T-helper 1 cell treated with Interleukin-12 subunit alpha and Interleukin-12 subunit beta and Interleukin-4 antibody, amounts not matched to agents 30 ng/mL and 1 ng/mL, for 36 hours (primary cell): ENCODE measurements at regions not wholly inside any gene's neighbourhood (a gene's known extent, or its start where the extent isn't known, plus 50 kb on each side); places are given as distances from the start of the nearest gene placed in this dataset.

Source experiments
- intact Hi-C: fragments of 100-400 bp; cut with micrococcal nuclease; formaldehyde crosslinking; loops from one replicate; pipeline ENCODE4 v1.15.1; 2024

DNA sequence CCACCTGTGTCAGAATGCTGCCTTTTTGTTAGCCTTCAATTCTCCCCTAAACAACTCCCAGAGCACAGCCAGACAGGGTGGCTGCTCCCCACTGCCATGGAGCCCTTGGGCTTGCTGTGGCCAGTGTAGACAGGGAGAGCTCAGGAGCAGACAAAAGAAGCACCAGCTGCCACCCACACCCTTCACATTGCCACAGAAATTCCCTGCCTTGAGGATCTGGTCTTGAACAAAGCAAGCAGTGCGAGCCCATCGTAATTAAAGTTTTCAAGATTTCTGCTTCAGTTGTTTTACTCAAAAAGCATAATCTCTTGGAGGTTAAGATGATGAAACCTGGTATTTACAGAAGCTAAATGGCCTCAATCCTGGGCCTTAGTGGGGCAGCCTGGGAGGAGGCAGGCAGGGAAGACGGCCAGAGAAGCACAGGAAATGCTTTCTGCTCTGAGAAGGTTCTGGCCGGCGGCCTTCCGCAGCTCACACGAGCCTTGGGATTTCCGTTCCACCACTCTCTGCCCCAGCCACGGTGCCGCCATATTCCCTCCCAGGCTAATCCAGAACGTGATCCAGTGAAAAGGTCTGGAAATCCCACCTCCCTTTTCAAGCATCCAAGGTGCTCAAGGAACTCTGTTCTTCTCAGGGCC is 535.2 kb downstream of the BCL11B start:
- intact Hi-C loops: no loop called here

DNA sequence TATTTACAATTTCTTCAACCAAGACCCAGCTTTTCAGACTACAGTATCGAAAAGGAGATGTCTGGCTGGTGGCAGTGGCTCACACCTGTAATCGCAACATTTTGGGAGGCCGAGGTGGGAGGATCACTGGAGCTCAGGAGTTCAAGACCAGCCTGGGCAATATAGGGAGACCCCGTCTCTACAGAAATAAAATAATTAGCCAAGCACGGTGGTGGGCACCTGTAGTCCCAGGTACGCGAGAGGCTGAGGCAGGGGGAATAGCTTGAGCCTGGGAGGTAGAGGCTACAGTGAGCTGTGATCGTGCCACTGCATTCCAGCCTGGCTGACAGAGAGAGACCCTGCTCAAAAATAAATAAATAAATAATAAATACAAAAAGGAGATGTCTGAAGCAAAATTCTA is 530.5 kb downstream of the BCL11B start:
- intact Hi-C loops: no loop called here

DNA sequence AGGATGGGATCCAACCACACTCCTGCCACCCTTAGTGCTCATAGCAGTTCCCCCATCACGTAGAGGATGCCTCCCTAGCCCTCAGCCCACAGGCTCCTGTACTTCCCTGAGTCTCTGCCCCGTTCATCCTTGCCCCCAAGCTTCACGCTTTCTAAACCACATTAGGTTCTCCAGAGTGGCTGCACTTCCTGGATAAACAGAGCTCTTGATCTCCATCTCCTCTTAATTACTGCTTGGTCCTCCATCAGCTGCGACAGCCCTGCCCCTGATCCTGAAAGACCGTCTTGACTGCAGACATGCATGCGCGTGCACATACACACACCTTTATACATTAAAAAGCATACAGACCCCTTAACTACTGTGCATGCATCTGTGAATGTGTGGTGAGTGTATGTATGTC is 530.0 kb downstream of the BCL11B start:
- intact Hi-C loops: no loop called here

DNA sequence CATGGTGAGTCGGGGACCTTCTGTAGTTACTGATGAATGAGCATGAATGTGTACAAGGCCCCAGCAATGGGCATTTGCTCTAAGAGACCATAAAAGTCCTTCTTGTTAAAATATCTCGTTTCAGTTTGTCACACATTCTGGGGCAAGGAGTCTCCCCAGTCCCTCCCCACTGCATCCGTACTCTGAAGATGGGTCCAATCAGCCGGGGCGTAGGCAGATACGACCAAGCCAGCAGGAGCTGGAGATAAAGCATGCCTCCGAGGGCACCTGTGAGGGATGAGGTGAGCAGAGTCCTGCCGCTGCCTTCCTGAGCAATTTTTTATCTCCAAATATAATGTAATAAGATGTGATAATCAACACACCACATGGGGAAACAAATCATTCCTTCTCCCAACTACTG is 528.5 kb downstream of the BCL11B start:
- intact Hi-C loops: no loop called here

DNA sequence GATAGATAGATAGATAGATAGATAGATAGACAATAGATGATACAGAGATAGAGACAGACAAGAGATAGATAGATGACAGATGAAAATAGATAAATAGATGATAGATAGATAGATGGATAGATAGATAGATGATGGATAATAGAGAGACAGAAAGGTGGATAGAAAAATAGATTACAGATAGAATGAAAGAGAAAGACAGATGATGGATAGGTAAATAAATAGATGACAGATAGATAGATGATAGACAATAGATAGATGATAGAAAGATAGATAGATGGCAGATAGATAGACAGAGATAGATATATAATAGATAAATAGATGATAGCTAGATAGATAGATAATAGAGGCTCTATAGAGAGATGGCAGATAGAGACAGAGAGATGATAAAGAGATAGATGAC is 523.0 kb downstream of the BCL11B start:
- intact Hi-C loops: no loop called here

DNA sequence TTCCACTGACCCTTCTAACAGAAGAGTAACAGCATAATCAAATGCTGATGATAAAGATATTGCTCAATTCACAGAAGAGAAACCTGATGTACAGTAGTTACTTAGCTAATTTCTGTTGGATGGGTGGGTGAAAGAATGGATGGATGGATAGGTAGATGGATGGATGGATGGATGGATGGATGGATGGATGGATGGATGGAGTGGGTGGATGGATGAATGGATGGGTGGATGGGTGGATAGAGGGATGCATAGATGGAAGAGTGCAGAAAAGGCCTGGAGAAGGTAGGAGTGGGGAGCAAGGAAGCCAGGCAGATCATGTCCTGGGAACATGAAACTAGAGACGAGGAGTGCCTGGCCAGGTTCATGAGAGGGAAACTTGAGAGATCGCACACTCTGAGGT is 520.9 kb downstream of the BCL11B start:
- intact Hi-C loops: no loop called here

DNA sequence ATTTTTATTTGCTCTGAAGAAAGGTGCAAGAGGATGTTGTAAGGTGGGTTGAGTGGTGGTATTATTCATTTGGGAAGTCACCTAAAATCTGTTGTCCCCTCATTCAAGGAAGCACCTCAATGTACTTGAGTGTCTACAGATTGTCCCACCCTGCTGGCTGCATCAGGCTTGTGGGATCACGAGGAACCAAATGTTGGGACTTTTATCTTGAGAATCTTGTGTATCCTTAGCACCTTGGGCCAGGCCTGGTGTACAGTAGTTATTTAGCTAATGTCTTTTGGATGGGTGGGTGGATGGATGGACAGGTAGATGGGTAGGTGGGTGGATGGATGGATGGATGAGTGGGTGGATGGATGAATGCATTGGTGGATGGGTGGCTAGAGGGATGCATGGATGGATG is 519.3 kb downstream of the BCL11B start:
- intact Hi-C loops: no loop called here

DNA sequence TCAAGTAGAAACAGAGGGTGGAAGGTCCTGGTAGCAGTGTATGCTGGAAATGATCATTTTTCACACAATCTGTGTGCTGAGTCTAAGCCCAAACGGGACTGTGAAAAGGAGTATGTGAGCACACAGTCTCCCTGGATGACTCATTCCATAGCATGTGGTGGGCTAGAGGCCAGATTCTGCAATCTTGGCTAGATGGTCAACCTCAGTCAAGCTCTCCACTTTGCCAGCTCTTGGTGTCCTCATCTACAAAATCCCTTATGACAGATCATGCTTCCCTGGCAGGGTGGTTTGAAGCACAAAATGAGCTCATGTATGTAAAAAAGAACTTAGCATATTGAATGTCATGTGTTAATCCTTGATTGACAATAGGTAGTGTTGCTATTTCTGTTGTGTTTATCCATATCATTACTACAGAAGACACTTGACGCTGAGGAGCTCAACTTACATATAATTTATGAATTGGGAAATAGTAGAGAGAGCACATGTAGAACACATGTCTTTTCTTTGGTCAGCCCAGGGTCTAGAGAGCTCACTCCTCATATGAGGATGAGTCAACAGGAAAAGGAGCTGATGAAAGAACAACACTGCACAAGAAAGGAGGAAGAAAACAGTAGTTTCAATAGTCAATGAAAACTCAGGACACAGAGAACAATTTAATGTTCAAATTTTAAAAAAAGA is 517.5 kb downstream of the BCL11B start:
- intact Hi-C loops: no loop called here

DNA sequence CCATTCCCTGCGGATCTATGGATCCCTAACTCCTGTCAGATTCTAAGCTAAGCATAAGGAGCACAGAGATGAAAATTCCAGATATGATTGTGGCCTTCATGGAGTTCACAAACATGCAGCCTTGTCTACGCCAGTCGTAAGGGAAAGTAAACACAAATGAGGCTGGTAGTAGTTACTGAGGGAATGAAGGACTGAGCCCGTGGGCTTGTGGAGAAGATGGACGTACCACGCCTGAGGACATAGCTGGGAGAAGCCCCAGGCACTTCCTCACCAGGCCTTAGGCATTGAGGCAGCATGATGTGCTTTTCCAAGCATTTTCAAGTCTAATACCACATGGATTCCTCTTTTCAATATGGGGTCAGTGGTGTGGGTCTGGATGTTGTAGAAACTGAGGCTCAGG is 515.2 kb downstream of the BCL11B start:
- intact Hi-C loops: no loop called here

DNA sequence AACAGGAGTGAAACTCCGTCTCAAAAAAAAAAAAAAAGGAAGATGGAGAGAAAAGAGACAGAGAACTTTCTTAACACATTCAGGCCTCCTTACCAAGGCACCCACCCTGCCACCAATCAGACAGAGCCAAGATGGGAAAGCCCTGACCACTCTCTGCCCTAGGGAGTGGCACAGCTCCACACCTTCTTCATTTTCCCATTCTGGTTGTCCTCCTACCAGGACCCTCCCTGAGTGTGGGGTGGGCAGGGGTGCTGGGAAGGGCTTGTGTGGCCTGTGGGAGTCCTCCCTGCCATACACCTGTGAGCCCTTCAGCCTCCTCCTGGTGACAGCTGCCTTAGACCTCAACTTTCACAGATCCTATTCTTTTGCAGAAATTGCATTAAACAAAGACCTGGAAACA is 513.6 kb downstream of the BCL11B start:
- intact Hi-C loops: no loop called here

DNA sequence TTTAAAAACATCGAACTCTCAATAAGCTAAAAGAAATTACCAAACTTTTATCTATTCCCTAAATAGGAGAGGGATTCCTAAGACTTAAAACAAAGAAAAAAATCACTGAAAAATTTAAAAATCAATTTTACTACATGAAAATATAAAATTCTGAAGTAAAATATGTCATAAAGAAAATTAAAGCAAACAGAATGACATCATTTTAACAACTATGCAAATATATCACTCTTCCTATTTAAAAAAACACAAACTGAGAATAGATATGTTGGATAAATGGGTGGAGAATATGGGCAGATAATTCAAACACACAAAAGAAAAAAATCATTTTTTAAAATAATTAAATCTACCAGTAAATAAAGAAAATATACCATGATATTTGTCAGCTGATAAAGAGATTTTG is 510.0 kb downstream of the BCL11B start:
- intact Hi-C loops: no loop called here

DNA sequence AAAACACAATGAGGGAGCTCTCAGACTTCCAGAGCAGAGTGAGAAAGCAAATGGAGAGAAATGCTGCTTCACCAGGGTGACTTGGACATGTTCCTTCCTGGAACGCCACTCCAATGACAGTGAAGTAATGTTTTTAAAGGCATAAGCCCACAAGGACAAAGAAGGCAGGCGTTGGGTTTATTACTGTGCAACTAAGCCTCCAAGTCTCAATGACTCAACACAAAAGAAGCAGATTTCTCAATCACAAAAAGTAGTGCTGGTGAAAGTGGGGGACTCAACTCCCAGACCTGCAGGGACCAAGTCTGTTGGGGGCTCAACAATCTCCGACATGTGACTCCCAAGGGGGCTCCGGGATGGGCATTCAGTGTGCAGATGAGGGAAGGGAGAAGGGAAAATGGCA is 505.2 kb downstream of the BCL11B start:
- intact Hi-C loops: no loop called here

DNA sequence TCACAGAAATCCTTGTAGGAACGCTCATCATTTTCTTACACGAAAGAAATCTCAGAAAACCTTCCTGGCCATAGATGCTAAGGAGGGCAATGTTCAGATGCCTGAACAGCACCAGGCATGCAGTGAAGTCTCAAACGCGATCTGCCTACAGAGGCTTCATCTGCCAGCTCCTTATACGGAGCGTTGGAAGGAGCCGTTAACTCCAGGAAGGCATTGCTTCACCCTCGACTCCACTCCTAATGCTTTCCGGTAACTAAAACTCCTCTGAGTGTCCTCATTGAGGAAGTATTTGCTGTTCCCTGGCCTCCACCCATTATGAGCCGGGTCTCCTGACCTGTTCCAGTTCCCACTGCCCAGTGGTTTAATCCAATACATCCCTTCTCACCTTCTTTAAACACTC is 502.7 kb downstream of the BCL11B start:
- intact Hi-C loops: no loop called here

DNA sequence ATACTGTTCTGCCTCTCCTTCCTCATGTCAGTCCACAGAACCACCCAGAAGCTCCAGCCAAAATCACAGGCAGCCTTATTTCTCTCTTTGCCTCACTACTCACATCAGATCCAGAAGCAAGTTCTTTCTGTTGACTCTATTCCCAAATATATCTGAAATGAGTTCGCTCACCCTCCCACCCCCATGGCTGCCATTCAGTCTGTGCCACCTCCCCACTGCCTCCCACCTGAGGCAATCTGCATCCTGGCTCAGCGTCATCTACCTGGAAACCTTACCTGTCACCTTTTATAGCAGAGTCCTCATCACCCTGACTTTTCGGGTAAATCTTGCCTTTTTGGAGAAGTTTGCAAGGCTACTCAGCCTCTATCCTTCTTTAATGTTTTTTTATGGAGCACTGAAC is 501.8 kb downstream of the BCL11B start:
- intact Hi-C loops: no loop called here

DNA sequence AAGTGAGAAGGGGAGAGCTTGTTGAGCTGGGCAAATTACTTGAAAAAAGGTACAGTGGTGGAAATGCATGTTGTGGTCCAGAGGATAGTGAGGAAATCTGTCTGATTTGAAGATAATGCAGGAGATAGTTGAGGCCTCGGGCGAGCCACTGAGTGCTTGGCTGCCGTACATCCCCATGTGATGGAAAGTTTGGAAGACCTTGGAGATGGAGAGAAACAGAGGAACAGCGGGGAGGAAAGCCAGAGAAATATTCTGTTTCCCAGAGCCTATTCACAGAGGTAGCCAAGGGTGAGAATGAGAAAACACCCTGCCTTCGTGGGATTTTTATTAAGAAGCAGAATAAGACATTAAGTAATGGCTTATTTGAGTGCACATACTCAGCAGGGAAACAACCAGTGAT is 498.2 kb downstream of the BCL11B start:
- intact Hi-C loops: no loop called here

DNA sequence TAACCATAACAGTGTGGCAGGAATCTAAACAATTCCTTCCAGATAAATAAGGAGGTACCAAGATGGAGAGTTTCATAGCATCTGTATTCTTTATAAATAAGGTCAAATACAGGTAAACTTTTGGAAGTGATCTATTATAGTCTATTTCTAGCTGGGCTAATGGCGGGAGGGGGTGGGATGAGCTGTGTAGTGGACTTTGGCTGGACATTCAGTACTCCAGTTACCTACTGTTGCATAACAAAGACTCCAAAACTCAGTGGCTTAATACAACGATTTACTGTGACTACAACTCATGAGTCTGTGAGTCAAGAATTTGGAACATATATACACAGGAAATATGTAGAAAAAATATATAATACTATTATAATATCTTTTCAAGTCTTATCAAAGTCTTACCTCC is 496.1 kb downstream of the BCL11B start:
- intact Hi-C loops: no loop called here

DNA sequence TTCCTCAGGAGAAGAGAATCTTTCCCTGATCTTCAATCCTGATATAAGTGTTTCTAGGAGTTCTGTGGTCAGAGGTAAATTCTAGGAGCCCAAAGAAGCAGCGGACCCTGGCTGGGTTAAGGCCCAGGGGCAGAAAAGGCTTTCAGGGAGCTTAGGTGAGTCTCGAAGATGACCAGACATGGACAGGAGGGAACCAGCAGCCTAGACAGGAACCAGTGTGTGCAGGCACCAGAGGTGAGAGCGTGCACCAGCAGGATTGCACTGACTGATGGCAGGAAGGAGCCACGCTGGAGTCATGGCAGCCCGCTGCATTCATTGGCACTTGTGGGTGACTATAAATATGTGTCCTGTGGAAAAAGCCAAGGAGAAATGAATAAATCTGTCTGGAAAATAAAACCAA is 489.9 kb downstream of the BCL11B start:
- intact Hi-C loops: no loop called here

DNA sequence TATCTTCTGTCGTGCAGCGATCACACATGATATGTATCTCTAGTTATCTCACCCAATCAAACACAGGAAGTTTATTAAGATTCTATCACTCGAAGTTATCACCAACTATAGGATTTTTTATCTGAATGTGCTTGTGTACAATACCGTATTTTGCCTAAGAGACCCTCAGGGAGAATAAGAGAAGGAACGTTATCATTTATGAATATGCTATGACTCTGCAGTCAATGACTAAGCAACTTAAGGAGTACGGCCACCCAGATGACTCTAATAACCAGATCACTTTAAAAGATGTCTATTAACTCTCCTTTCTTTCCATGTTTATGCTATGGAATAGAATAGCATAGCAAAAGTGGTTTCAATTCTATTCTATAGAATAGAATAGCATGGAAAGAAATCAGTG is 486.4 kb downstream of the BCL11B start:
- intact Hi-C loops: no loop called here

DNA sequence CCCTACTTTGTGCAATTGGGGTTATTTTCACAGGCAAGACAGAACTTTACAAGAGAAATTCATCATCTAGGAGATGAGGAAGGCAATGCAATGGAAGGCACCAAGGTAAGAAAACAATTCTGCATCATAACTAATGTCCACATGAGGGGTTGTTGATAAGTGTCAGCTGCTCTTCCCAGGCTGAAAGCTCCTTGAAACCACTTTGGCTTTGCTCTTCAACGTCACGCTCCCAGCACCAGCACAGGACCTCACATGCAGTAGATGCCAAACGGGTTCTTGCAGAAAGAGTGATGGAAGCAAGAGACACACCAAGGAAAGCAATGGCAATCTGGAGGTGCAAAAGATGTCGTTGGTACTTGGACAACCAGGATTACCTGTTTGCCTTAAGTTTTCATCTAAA is 485.5 kb downstream of the BCL11B start:
- intact Hi-C loops: no loop called here

DNA sequence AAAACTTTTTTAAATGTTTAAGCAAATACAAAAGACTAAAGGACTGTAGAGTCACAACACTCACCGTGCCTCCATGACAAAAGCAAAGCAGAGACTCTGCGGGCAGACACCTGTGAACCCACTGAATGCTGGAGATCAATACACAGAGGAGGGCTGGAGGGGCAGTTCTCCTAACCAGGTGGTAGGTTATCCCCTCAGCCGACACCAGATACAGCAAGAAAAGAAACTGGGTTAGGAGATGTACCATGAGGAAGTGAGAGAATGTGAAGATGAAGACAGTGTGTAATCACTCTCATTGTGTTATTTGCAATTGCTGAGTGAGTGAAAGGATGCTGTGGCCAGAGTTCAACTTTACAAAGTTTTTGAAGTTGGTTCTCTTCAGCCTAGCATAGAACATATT is 480.3 kb downstream of the BCL11B start:
- intact Hi-C loops: no loop called here

DNA sequence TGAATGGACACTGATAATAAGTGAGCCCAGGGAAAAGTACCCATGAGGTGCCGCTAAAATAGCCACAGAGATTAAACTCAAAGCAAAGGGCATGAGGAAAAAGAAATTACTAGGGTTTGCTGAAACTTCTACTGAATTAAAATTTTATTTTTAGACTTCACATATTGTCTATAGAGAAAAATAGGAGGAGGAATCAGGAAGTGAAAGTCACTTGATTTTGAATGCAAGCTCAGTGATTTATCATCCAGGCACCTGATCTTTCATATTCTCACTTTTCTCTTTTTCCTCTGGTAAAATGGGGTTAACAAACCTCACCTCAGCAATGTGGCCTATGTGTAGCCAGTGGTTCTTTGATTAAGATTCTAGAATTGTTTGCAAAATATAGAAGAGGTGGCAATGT is 479.8 kb downstream of the BCL11B start:
- intact Hi-C loops: no loop called here

DNA sequence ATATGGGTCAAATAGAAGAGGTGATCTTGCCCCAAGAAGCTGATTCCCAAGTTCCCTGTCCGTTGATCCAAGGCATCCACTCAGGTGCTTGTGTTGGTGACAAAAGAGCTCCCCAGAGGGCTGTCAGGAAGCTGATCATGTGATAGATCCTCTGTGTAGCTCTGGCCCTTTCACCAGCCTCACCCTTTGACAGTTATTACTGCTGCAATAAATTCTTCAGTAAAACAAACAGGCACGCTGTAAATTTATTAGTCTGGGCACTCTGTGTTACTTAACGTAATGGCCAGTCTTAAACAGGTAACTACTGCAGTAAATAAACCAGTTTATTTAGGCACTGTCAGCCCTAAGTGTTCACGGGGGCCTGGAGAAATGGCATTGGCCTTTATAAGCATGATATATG is 473.9 kb downstream of the BCL11B start:
- intact Hi-C loops: no loop called here

DNA sequence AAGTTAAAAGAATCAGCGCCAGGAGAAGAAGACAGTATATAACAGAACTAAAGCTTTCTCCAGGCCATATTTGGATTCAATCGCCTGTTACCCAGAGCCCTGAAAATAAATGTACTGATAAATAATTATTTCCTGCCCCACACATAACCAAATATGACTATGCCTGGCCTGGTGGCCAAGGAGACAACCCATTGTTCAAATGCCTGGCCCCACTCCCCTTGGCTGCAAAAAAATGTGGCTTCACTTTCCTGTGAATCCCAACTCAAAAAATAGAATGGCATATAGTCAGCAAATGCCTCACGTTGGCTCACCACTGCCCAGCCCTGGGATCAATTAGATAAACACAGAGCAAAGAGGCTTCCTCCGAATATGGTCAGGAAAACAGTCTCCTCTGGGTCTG is 472.1 kb downstream of the BCL11B start:
- intact Hi-C loops: no loop called here

DNA sequence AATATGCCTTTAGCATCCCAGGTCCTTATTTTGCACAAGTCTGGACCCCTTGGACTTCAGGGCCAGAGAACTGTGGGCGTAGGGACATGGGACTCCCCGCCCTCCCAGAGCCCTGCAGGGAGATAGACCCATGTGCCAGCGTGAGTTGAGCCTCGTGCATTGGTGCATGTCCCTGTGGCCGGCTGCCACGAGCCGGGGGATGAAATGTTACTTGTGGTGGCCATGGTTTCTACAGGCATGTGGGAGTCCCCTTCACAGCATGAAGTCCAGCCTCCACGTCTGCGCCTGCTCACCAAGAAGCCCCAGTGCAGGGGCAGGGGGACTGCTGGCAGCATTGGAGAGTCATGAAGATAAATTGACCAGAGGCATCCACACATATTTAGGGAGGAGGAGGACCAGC is 470.0 kb downstream of the BCL11B start:
- intact Hi-C loops: no loop called here
